MM.1S (cell line): ENCODE measurements at regions not wholly inside any gene's neighbourhood (a gene's known extent, or its start where the extent isn't known, plus 50 kb on each side); places are given as distances from the start of the nearest gene placed in this dataset.

Experiments
- DNase-seq: peaks from one replicate; pipeline ENCODE4 v3.0.0-alpha.2; 2015
- H2AFZ ChIP-seq: fragments of 300-600 bp; sonication (generic); 2 replicates; pipeline ENCODE4 v1.6.0; 2016; ENCODE audit warnings: antibody characterized with exemption, low read length
- H3F3A ChIP-seq: fragments of 300-600 bp; sonication (generic); 2 replicates; pipeline ENCODE4 v1.6.1; 2016; ENCODE audit warnings: mild to moderate bottlenecking, antibody characterized with exemption, low read length, moderate library complexity, mixed read lengths; ENCODE audit not compliant: insufficient read depth
- H3K27ac ChIP-seq: fragments of 300-600 bp; sonication (generic); 2 replicates; pipeline ENCODE4 v1.5.1; 2016; ENCODE audit warnings: mild to moderate bottlenecking, low read length
- H3K27me3 ChIP-seq: fragments of 300-600 bp; sonication (generic); replicated peaks from 2 replicates; pipeline ENCODE4 v1.6.0; 2016; ENCODE audit warnings: low read length; ENCODE audit not compliant: insufficient read depth
- H3K36me3 ChIP-seq: fragments of 300-600 bp; sonication (generic); replicated peaks from 2 replicates; pipeline ENCODE4 v1.6.1; 2016; ENCODE audit warnings: mild to moderate bottlenecking, low read length, mixed read lengths; ENCODE audit not compliant: insufficient read depth
- H3K4me1 ChIP-seq: fragments of 300-600 bp; sonication (generic); 2 replicates; pipeline ENCODE4 v1.6.1; 2016; ENCODE audit warnings: low read length, mixed read lengths
- H3K4me2 ChIP-seq: fragments of 300-600 bp; sonication (generic); 2 replicates; pipeline ENCODE4 v1.6.0; 2016; ENCODE audit warnings: low read depth, low read length
- H3K4me3 ChIP-seq: fragments of 300-600 bp; sonication (generic); 2 replicates; pipeline ENCODE4 v1.5.1; 2016; ENCODE audit warnings: low read length, mixed read lengths
- H3K79me2 ChIP-seq: fragments of 300-600 bp; sonication (generic); 2 replicates; pipeline ENCODE4 v1.6.1; 2016; ENCODE audit warnings: mixed run types, low read length, mixed read lengths
- H3K9ac ChIP-seq: fragments of 300-600 bp; sonication (generic); 2 replicates; pipeline ENCODE4 v1.6.1; 2016; ENCODE audit warnings: low read length, mixed read lengths
- H3K9me2 ChIP-seq: fragments of 300-600 bp; sonication (generic); replicated peaks from 2 replicates; pipeline ENCODE4 v1.6.1; 2016; ENCODE audit warnings: mild to moderate bottlenecking, low read length, mixed read lengths; ENCODE audit not compliant: insufficient read depth
- H3K9me3 ChIP-seq: fragments of 300-600 bp; sonication (generic); replicated peaks from 2 replicates; pipeline ENCODE4 v1.6.1; 2016; ENCODE audit warnings: mild to moderate bottlenecking, low read length, mixed read lengths; ENCODE audit not compliant: insufficient read depth
- H4K20me1 ChIP-seq: fragments of 300-600 bp; sonication (generic); 2 replicates; pipeline ENCODE4 v1.6.1; 2016; ENCODE audit warnings: mild to moderate bottlenecking, low read length, moderate library complexity, mixed read lengths; ENCODE audit not compliant: insufficient read depth
- EZH2 ChIP-seq: fragments of 300-600 bp; sonication (generic); optimal IDR thresholded peaks from 2 replicates; pipeline ENCODE3; 2017; ENCODE audit warnings: low read depth, mild to moderate bottlenecking, antibody characterized with exemption, low read length, mixed read lengths
- EZH2phosphoT487 ChIP-seq: fragments of 300-600 bp; sonication (generic); IDR thresholded peaks from 2 replicates; pipeline ENCODE4 v1.6.1; 2018; ENCODE audit warnings: antibody characterized with exemption, low read length
- TF ChIP-seq, protein P1 (sequence below): fragments of 300-600 bp; sonication (generic); IDR thresholded peaks from 2 replicates; pipeline ENCODE4 v1.5.1; 2016; ENCODE audit warnings: antibody characterized with exemption, low read length, mixed read lengths

DNA sequence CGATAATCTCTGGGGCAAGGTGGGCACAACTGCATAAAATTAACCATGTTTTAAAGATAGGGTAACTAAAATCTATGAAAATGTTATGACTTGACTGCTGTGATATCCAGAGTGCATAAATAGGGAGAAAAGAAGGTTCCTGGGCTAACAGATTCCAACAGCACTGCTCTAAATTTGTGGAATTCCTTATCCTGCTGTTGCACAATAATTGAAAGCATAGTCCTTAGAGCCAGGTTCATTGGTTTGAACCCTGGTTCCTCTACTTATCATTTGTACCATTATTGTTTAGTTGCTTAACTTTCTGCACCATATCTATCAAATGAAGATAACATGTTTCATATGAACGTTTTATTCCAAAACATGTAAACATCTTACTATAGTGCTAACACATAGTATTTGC is 219.0 kb downstream of the NUF2 start:
- no peaks in the 10 kb centered on the region for H3K79me2 ChIP-seq
- TF ChIP-seq, protein P1, sequence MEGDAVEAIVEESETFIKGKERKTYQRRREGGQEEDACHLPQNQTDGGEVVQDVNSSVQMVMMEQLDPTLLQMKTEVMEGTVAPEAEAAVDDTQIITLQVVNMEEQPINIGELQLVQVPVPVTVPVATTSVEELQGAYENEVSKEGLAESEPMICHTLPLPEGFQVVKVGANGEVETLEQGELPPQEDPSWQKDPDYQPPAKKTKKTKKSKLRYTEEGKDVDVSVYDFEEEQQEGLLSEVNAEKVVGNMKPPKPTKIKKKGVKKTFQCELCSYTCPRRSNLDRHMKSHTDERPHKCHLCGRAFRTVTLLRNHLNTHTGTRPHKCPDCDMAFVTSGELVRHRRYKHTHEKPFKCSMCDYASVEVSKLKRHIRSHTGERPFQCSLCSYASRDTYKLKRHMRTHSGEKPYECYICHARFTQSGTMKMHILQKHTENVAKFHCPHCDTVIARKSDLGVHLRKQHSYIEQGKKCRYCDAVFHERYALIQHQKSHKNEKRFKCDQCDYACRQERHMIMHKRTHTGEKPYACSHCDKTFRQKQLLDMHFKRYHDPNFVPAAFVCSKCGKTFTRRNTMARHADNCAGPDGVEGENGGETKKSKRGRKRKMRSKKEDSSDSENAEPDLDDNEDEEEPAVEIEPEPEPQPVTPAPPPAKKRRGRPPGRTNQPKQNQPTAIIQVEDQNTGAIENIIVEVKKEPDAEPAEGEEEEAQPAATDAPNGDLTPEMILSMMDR = no peak
- TF ChIP-seq EZH2phosphoT487 (no peak), EZH2 (no peak)
- no peaks in the 10 kb centered on the region for H3K27me3 ChIP-seq
- no peaks in the 10 kb centered on the region for H3K4me1 ChIP-seq
- no peaks in the 10 kb centered on the region for H4K20me1 ChIP-seq
- H3K9me3 ChIP-seq = no peaks in the 10 kb centered on the region
- H3K27ac ChIP-seq = no peak overlapping the region
- H3K4me2 ChIP-seq = no peak overlapping the region
- H3F3A ChIP-seq = no peaks in the 10 kb centered on the region
- no peak overlapping the region for H3K4me3 ChIP-seq
- DNase-seq = no peak
- no peak overlapping the region for H2AFZ ChIP-seq
- no peaks in the 10 kb centered on the region for H3K36me3 ChIP-seq
- no peak overlapping the region for H3K9ac ChIP-seq
- no peaks in the 10 kb centered on the region for H3K9me2 ChIP-seq

DNA sequence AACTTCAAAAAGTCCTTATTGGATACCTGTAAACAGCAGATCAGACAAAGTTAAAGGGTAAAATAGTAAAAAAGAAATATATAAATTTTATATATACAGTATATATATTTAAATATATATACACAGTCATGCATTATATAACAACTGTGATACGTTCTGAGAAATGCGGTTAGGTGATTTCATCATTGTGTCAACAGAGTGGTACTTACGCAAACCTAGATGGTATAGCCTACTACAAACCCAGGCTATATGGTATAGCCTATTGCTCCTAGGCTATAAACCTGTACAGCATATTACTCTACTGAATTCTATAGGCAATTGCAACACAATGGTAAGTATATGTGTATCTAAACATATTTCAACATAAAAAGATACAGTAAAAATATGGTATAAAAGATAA is 222.7 kb downstream of the NUF2 start:
- Histone ChIP-seq H3F3A (no peaks in the 10 kb centered on the region), H4K20me1 (no peaks in the 10 kb centered on the region), H3K9me2 (no peaks in the 10 kb centered on the region), H3K79me2 (no peaks in the 10 kb centered on the region), H2AFZ (no peak overlapping the region), H3K4me2 (no peak overlapping the region), H3K36me3 (no peaks in the 10 kb centered on the region), H3K27ac (no peak overlapping the region), H3K4me1 (no peaks in the 10 kb centered on the region), H3K9ac (no peak overlapping the region), H3K9me3 (no peaks in the 10 kb centered on the region), H3K4me3 (no peak overlapping the region), H3K27me3 (no peaks in the 10 kb centered on the region)
- no peak for DNase-seq
- TF ChIP-seq, protein P1 = no peak
- TF ChIP-seq EZH2 (no peak), EZH2phosphoT487 (no peak)

DNA sequence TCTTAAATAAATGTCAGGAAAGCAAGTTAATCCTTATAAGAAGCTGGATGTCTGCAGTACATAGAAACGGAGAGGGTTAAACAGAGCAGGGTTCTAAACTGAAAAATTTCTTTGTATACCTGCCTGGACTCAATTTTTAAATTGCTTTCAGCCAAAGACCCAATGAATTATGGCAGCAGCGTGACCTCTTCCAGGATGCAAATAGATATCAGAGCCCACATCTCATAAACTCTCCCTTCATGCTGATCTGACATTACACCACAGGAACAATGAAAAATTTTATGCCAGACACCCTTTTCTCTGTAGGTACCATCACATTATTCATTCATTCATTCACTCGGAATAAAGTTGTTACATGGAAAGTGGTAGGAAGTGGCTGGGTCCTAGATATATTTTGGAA is 236.4 kb downstream of the NUF2 start:
- DNase-seq = no peak
- Histone ChIP-seq H3K4me1 (no peaks in the 10 kb centered on the region), H3K4me2 (no peak overlapping the region), H2AFZ (no peak overlapping the region), H3K27ac (no peak overlapping the region), H3K9ac (no peak overlapping the region), H3K36me3 (no peaks in the 10 kb centered on the region), H3K9me2 (no peaks in the 10 kb centered on the region), H3K27me3 (no peaks in the 10 kb centered on the region), H3K4me3 (no peak overlapping the region), H3F3A (no peaks in the 10 kb centered on the region), H3K9me3 (no peaks in the 10 kb centered on the region), H3K79me2 (no peaks in the 10 kb centered on the region), H4K20me1 (no peaks in the 10 kb centered on the region)
- no peak for TF ChIP-seq EZH2phosphoT487
- TF ChIP-seq, protein P1 = no peak
- TF ChIP-seq EZH2 = no peak
